ENCODE measurements at regions not wholly inside any gene's neighbourhood (a gene's known extent, or its start where the extent isn't known, plus 50 kb on each side); places are given as distances from the start of the nearest gene placed in this dataset.

GRCh38 chr11:129277198-129277843 is 85.2 kb upstream of the ARHGAP32 start:
- H3K23ac ChIP-seq (ENCODE audit: low read length), result peak overlapping the region; percentile 7
- H2BK5ac ChIP-seq (ENCODE audit: low read length), result no peak overlapping the region
- no peak overlapping the region for H3K27ac ChIP-seq (ENCODE audit: low read depth, low read length)
- no peak overlapping the region for H3K18ac ChIP-seq (ENCODE audit: low read length)
- H4K8ac ChIP-seq (ENCODE audit: low read depth, low read length), result no peak overlapping the region
- H3K4me2 ChIP-seq (ENCODE audit: low read length), result no peak overlapping the region
- no peak overlapping the region for H4K5ac ChIP-seq (ENCODE audit: low read length)
- H2BK15ac ChIP-seq (replicated peaks; ENCODE audit: low read depth), result no peak overlapping the region
- no CpG with 5 or more reads among the region's 8 CpGs for WGBS (ENCODE audit: extremely low coverage, insufficient coverage, low lambda C conversion rate)
- no peak for DNase-seq
- no peaks in the 10 kb centered on the region for H3K36me3 ChIP-seq (ENCODE audit: control insufficient read depth, insufficient read depth, low read length)
- H3K56ac ChIP-seq (ENCODE audit: low read length), result no peak overlapping the region
- H2BK120ac ChIP-seq (ENCODE audit: low read depth, low read length), result no peak overlapping the region
- no peak overlapping the region for H3K4me3 ChIP-seq (ENCODE audit: low read length)
- no peak overlapping the region for H3K9ac ChIP-seq (ENCODE audit: low read length)
- H2AK5ac ChIP-seq (ENCODE audit: low read length), result no peak overlapping the region
- H3K4me1 ChIP-seq (ENCODE audit: control insufficient read depth, low read depth, low read length), result peaks cover 2% of the 10 kb centered on the region
- no peak overlapping the region for H3K4ac ChIP-seq (ENCODE audit: low read depth, low read length)
- H3K27me3 ChIP-seq (ENCODE audit: insufficient read depth, low read length, poor library complexity), result no peaks in the 10 kb centered on the region
- H3K79me2 ChIP-seq (ENCODE audit: control insufficient read depth, insufficient read depth, low read length), result peaks cover 21% of the 10 kb centered on the region
- H3K79me1 ChIP-seq (ENCODE audit: low read length), result peaks cover 5% of the 10 kb centered on the region

- H4K5ac ChIP-seq (ENCODE audit: low read length), result no peak overlapping the region
- H3K23ac ChIP-seq (ENCODE audit: low read length), result no peak overlapping the region
- no peak overlapping the region for H3K18ac ChIP-seq (ENCODE audit: low read length)
- H3K79me1 ChIP-seq (ENCODE audit: low read length), result peaks cover 9% of the 10 kb centered on the region
- H2AK5ac ChIP-seq (ENCODE audit: low read length), result no peak overlapping the region
- no peak overlapping the region for H3K56ac ChIP-seq (ENCODE audit: low read length)
- WGBS (ENCODE audit: extremely low coverage, insufficient coverage, low lambda C conversion rate), result no CpG with 5 or more reads among the region's 3 CpGs
- H2BK120ac ChIP-seq (ENCODE audit: low read depth, low read length), result no peak overlapping the region
- H3K27ac ChIP-seq (ENCODE audit: low read depth, low read length), result no peak overlapping the region
- H2BK5ac ChIP-seq (ENCODE audit: low read length), result no peak overlapping the region
- H3K27me3 ChIP-seq (ENCODE audit: insufficient read depth, low read length, poor library complexity), result no peaks in the 10 kb centered on the region
- H4K8ac ChIP-seq (ENCODE audit: low read depth, low read length), result no peak overlapping the region
- no peak overlapping the region for H3K4me3 ChIP-seq (ENCODE audit: low read length)
- no peak overlapping the region for H3K9ac ChIP-seq (ENCODE audit: low read length)
- peaks cover 8% of the 10 kb centered on the region for H3K4me1 ChIP-seq (ENCODE audit: control insufficient read depth, low read depth, low read length)
- H3K79me2 ChIP-seq (ENCODE audit: control insufficient read depth, insufficient read depth, low read length), result peaks cover 26% of the 10 kb centered on the region
- no peak overlapping the region for H3K4ac ChIP-seq (ENCODE audit: low read depth, low read length)
- no peak overlapping the region for H3K4me2 ChIP-seq (ENCODE audit: low read length)
- H3K36me3 ChIP-seq (ENCODE audit: control insufficient read depth, insufficient read depth, low read length), result no peaks in the 10 kb centered on the region
- H2BK15ac ChIP-seq (replicated peaks; ENCODE audit: low read depth), result no peak overlapping the region
- no peak for DNase-seq
Observed at GRCh38 chr11:129275828-129276227, 83.7 kb upstream of the ARHGAP32 start.

- no peak overlapping the region for H3K56ac ChIP-seq (ENCODE audit: low read length)
- no peaks in the 10 kb centered on the region for H3K27me3 ChIP-seq (ENCODE audit: insufficient read depth, low read length, poor library complexity)
- peaks cover 34% of the 10 kb centered on the region for H3K79me2 ChIP-seq (ENCODE audit: control insufficient read depth, insufficient read depth, low read length)
- H3K27ac ChIP-seq (ENCODE audit: low read depth, low read length), result no peak overlapping the region
- H3K4ac ChIP-seq (ENCODE audit: low read depth, low read length), result no peak overlapping the region
- H3K23ac ChIP-seq (ENCODE audit: low read length), result no peak overlapping the region
- H3K36me3 ChIP-seq (ENCODE audit: control insufficient read depth, insufficient read depth, low read length), result no peaks in the 10 kb centered on the region
- H3K18ac ChIP-seq (ENCODE audit: low read length), result no peak overlapping the region
- no peak overlapping the region for H4K8ac ChIP-seq (ENCODE audit: low read depth, low read length)
- no CpG with 5 or more reads among the region's 5 CpGs for WGBS (ENCODE audit: extremely low coverage, insufficient coverage, low lambda C conversion rate)
- no peak overlapping the region for H4K5ac ChIP-seq (ENCODE audit: low read length)
- H3K4me1 ChIP-seq (ENCODE audit: control insufficient read depth, low read depth, low read length), result peaks cover 8% of the 10 kb centered on the region
- no peak overlapping the region for H2BK15ac ChIP-seq (replicated peaks; ENCODE audit: low read depth)
- H3K4me2 ChIP-seq (ENCODE audit: low read length), result no peak overlapping the region
- no peak overlapping the region for H2BK5ac ChIP-seq (ENCODE audit: low read length)
- no peak overlapping the region for H3K9ac ChIP-seq (ENCODE audit: low read length)
- no peak overlapping the region for H3K4me3 ChIP-seq (ENCODE audit: low read length)
- DNase-seq, result no peak
- peaks cover 11% of the 10 kb centered on the region for H3K79me1 ChIP-seq (ENCODE audit: low read length)
- no peak overlapping the region for H2AK5ac ChIP-seq (ENCODE audit: low read length)
- no peak overlapping the region for H2BK120ac ChIP-seq (ENCODE audit: low read depth, low read length)
Observed at GRCh38 chr11:129273944-129274711, 82.0 kb upstream of the ARHGAP32 start.

GRCh38 chr11:129273322-129273721 is 81.2 kb upstream of the ARHGAP32 start:
- Histone ChIP-seq H2BK15ac (replicated peaks; ENCODE audit: low read depth) (no peak overlapping the region), H3K9ac (ENCODE audit: low read length) (no peak overlapping the region), H4K5ac (ENCODE audit: low read length) (no peak overlapping the region), H3K27me3 (ENCODE audit: insufficient read depth, low read length, poor library complexity) (no peaks in the 10 kb centered on the region), H3K23ac (ENCODE audit: low read length) (no peak overlapping the region), H3K56ac (ENCODE audit: low read length) (no peak overlapping the region), H3K79me2 (ENCODE audit: control insufficient read depth, insufficient read depth, low read length) (peaks cover 34% of the 10 kb centered on the region), H3K4me3 (ENCODE audit: low read length) (no peak overlapping the region), H2BK5ac (ENCODE audit: low read length) (no peak overlapping the region), H2BK120ac (ENCODE audit: low read depth, low read length) (no peak overlapping the region), H3K4me2 (ENCODE audit: low read length) (no peak overlapping the region), H3K18ac (ENCODE audit: low read length) (no peak overlapping the region), H3K4ac (ENCODE audit: low read depth, low read length) (no peak overlapping the region), H3K4me1 (ENCODE audit: control insufficient read depth, low read depth, low read length) (peaks cover 8% of the 10 kb centered on the region), H2AK5ac (ENCODE audit: low read length) (no peak overlapping the region), H3K79me1 (ENCODE audit: low read length) (peaks cover 11% of the 10 kb centered on the region), H3K27ac (ENCODE audit: low read depth, low read length) (no peak overlapping the region), H4K8ac (ENCODE audit: low read depth, low read length) (no peak overlapping the region), H3K36me3 (ENCODE audit: control insufficient read depth, insufficient read depth, low read length) (no peaks in the 10 kb centered on the region)
- no peak for DNase-seq

- H2BK15ac ChIP-seq (replicated peaks; ENCODE audit: low read depth), result no peak overlapping the region
- H3K4me3 ChIP-seq (ENCODE audit: low read length), result no peak overlapping the region
- H3K23ac ChIP-seq (ENCODE audit: low read length), result no peak overlapping the region
- no peaks in the 10 kb centered on the region for H3K36me3 ChIP-seq (ENCODE audit: control insufficient read depth, insufficient read depth, low read length)
- peaks cover 16% of the 10 kb centered on the region for H3K79me1 ChIP-seq (ENCODE audit: low read length)
- no peak for DNase-seq
- no peak overlapping the region for H3K9ac ChIP-seq (ENCODE audit: low read length)
- no peak overlapping the region for H2BK120ac ChIP-seq (ENCODE audit: low read depth, low read length)
- no peak overlapping the region for H4K5ac ChIP-seq (ENCODE audit: low read length)
- peaks cover 9% of the 10 kb centered on the region for H3K4me1 ChIP-seq (ENCODE audit: control insufficient read depth, low read depth, low read length)
- H3K27me3 ChIP-seq (ENCODE audit: insufficient read depth, low read length, poor library complexity), result no peaks in the 10 kb centered on the region
- no peak overlapping the region for H2AK5ac ChIP-seq (ENCODE audit: low read length)
- H2BK5ac ChIP-seq (ENCODE audit: low read length), result no peak overlapping the region
- peaks cover 31% of the 10 kb centered on the region for H3K79me2 ChIP-seq (ENCODE audit: control insufficient read depth, insufficient read depth, low read length)
- H4K8ac ChIP-seq (ENCODE audit: low read depth, low read length), result no peak overlapping the region
- no peak overlapping the region for H3K18ac ChIP-seq (ENCODE audit: low read length)
- H3K27ac ChIP-seq (ENCODE audit: low read depth, low read length), result no peak overlapping the region
- WGBS (ENCODE audit: extremely low coverage, insufficient coverage, low lambda C conversion rate), result no CpG with 5 or more reads among the region's 9 CpGs
- no peak overlapping the region for H3K4me2 ChIP-seq (ENCODE audit: low read length)
- H3K4ac ChIP-seq (ENCODE audit: low read depth, low read length), result no peak overlapping the region
- H3K56ac ChIP-seq (ENCODE audit: low read length), result no peak overlapping the region
Observed at GRCh38 chr11:129271030-129271429, 78.9 kb upstream of the ARHGAP32 start.

Data from mesendoderm (in vitro differentiated cells).